Kidney (tissue), 13 donors: ENCODE measurements at regions not wholly inside any gene's neighbourhood (a gene's known extent, or its start where the extent isn't known, plus 50 kb on each side); places are given as distances from the start of the nearest gene placed in this dataset.

Experiments used
- DNase-seq, 5 donors: peaks; one replicate each; pipeline ENCODE4 v3.0.0-alpha.2; 2013 to 2020
- FAIRE-seq: peaks from 2 replicates; lab custom pipeline; 2012; peaks lifted over from hg19 to GRCh38; lab: Jason Lieb, UNC
- H3K27ac ChIP-seq, 2 donors: one replicate each; pipeline ENCODE4 v1.7.0; 2013; ENCODE audit warnings: low read depth in 2 of 2, low read length in 2 of 2, inconsistent platforms in 1 of 2
- H3K27me3 ChIP-seq: one replicate; pipeline ENCODE4 v1.7.1; 2013; ENCODE audit warnings: low read length, inconsistent platforms; ENCODE audit not compliant: control insufficient read depth, insufficient read depth
- H3K36me3 ChIP-seq, 3 donors: one replicate each; pipeline versions ENCODE4 v1.7.0 to v1.7.1; 2013; ENCODE audit warnings: low read length in 3 of 3, control low read depth in 1 of 3, inconsistent platforms in 1 of 3; ENCODE audit not compliant: insufficient read depth in 3 of 3, control insufficient read depth in 2 of 3
- H3K4me1 ChIP-seq, 3 donors: one replicate each; pipeline versions ENCODE4 v1.7.0 to v1.7.1; 2013; ENCODE audit warnings: low read length in 3 of 3, inconsistent platforms in 1 of 3, low read depth in 1 of 3; ENCODE audit not compliant: control insufficient read depth in 2 of 3, insufficient read depth in 2 of 3
- H3K4me3 ChIP-seq, 3 donors: one replicate each; pipeline versions ENCODE4 v1.7.0 to v1.8.1; 2013; ENCODE audit warnings: low read length in 3 of 3, control low read depth in 1 of 3, inconsistent platforms in 1 of 3
- H3K9ac ChIP-seq, 3 donors: one replicate each; pipeline versions ENCODE4 v1.7.0 to v1.7.1; 2013; ENCODE audit warnings: low read length in 3 of 3, control low read depth in 1 of 3, inconsistent platforms in 1 of 3
- H3K9me3 ChIP-seq, 3 donors: one replicate each; pipeline versions ENCODE4 v1.7.0 to v1.7.1; 2013; ENCODE audit warnings: low read length in 3 of 3, control low read depth in 1 of 3, inconsistent platforms in 1 of 3; ENCODE audit not compliant: control insufficient read depth in 2 of 3, insufficient read depth in 1 of 3
- intact Hi-C: fragments of 100-400 bp; cut with DNase I; formaldehyde crosslinking; loops from one replicate; pipeline ENCODE4 v1.11.1; 2022
- TF ChIP-seq, protein P1 (sequence below): IDR thresholded peaks from 3 replicates; pipeline ENCODE4 v1.5.1; 2012; ENCODE audit warnings: mild to moderate bottlenecking, moderate library complexity, borderline replicate concordance; ENCODE audit not compliant: insufficient read depth; ENCODE audit errors: extremely low read depth
- donor health status: control.
- donor health status: control.
- donor health status: control.
- donor health status: control.
- donor health status: control.
- donor health status: DM: yes; HTN: yes; CAD: no.
- donor health status: Normal renal cell carcinoma (clear cell type).

DNA sequence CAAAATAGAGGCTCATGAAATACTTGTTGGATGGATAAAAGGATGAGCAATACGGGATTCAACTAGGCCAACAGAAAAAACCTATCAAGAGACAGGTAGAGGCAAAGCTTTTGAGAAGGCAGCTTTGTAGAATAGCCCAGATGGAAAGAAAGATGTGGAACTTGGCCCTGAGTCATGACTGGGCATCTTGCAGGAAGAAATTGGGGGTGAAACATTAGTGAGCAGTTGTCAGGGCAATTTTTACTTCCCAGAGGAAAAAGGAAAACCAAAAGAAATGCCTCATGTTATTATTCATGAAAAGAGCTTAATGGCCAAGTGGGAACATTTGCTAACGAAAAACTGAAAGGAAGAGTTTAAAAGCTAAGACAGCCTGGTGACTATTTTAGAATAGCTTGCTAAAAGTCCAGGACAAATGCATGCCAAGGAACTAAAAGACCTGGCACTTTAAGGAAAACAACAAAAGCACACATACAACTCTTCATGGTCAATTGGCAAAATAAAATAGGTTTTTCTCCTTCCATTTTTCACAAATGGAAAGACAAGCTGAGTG lies 180.1 kb downstream of the HS3ST3A1 start:
- Histone ChIP-seq H3K4me3 (no peak overlapping the region), H3K27me3 (no peaks in the 10 kb centered on the region), H3K9ac (no peak overlapping the region), H3K36me3 (no peaks in the 10 kb centered on the region), H3K27ac (no peak overlapping the region), H3K4me1 (no peaks in the 10 kb centered on the region), H3K9me3 (no peaks in the 10 kb centered on the region)
- FAIRE-seq = no peak
- TF ChIP-seq, protein P1, sequence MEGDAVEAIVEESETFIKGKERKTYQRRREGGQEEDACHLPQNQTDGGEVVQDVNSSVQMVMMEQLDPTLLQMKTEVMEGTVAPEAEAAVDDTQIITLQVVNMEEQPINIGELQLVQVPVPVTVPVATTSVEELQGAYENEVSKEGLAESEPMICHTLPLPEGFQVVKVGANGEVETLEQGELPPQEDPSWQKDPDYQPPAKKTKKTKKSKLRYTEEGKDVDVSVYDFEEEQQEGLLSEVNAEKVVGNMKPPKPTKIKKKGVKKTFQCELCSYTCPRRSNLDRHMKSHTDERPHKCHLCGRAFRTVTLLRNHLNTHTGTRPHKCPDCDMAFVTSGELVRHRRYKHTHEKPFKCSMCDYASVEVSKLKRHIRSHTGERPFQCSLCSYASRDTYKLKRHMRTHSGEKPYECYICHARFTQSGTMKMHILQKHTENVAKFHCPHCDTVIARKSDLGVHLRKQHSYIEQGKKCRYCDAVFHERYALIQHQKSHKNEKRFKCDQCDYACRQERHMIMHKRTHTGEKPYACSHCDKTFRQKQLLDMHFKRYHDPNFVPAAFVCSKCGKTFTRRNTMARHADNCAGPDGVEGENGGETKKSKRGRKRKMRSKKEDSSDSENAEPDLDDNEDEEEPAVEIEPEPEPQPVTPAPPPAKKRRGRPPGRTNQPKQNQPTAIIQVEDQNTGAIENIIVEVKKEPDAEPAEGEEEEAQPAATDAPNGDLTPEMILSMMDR = no peak
- intact Hi-C loops = no loop called here
- no peak for DNase-seq

DNA sequence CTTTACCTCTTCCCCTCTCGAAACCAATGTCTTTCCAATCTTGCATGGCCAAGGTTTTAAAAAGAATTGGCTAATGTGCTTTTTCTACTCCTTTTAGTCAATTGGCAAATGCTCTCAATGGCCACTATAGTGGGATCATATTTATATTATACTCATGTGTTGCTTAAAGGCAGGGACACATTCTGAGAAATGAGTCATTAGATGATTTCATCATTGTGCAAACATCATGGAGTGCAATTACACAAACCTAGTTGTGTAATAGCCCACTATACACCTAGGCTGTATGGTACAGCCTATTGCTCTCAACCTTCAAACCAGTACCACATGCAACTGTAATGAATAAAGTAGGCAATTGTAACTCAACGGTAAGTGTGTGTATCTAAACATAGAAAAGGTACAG lies 180.9 kb downstream of the HS3ST3A1 start:
- DNase-seq (no peak), FAIRE-seq (no peak)
- H3K27me3 ChIP-seq = no peaks in the 10 kb centered on the region
- no peak overlapping the region for H3K9ac ChIP-seq
- H3K4me1 ChIP-seq = no peaks in the 10 kb centered on the region
- no peaks in the 10 kb centered on the region for H3K9me3 ChIP-seq
- intact Hi-C loops = no loop called here
- TF ChIP-seq, protein P1 = no peak
- no peak overlapping the region for H3K4me3 ChIP-seq
- H3K27ac ChIP-seq = no peak overlapping the region
- H3K36me3 ChIP-seq = no peaks in the 10 kb centered on the region

DNA sequence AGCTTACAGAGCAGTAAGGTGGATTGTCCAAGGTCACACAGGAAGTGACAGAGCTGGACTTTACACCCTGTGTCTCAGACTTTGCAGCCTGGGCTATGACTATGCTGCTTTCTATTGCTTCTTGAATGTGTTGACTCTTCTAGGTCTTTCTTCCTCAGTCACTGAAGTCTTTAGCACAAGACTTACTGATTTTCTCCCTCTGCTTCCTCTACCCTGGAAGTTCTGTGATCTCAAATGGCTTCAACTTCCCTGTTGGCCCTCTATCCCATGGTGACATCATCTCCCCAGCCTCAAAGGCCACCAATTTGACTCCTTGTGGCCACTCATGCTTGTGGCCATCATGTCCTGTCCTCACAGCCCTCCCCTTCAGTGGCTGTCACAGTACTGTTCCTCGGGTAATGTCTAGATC lies 181.3 kb downstream of the HS3ST3A1 start:
- DNase-seq (no peak), FAIRE-seq (no peak)
- H3K4me3 ChIP-seq = no peak overlapping the region
- no peaks in the 10 kb centered on the region for H3K36me3 ChIP-seq
- H3K4me1 ChIP-seq = no peaks in the 10 kb centered on the region
- intact Hi-C loops = no loop called here
- H3K9me3 ChIP-seq = no peaks in the 10 kb centered on the region
- TF ChIP-seq, protein P1 = no peak
- H3K27me3 ChIP-seq = no peaks in the 10 kb centered on the region
- H3K9ac ChIP-seq = no peak overlapping the region
- H3K27ac ChIP-seq = no peak overlapping the region

DNA sequence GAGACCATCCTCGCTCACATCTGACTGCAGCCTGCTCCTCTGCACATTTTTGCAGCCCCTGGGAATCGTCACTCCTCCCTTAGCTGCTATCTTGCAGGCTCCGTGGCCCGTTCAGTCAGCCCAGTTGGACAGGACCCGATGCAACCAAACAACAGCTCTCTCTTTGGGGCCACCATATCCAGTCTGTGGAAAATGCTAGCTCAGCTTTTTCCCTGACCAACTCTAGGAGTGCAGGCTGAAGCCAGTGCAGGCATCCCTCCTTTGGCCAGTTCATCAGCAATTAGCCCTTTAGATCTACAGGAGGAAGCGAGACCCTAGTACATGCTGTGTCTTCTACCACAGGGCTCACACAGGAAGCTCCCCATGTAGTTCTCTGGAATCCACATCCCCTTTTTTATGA lies 182.1 kb downstream of the HS3ST3A1 start:
- no peaks in the 10 kb centered on the region for H3K36me3 ChIP-seq
- H3K9me3 ChIP-seq = no peaks in the 10 kb centered on the region
- FAIRE-seq (no peak), DNase-seq (no peak)
- no peak overlapping the region for H3K4me3 ChIP-seq
- no peaks in the 10 kb centered on the region for H3K4me1 ChIP-seq
- TF ChIP-seq, protein P1 = no peak
- intact Hi-C loops = no loop called here
- no peaks in the 10 kb centered on the region for H3K27me3 ChIP-seq
- no peak overlapping the region for H3K27ac ChIP-seq
- no peak overlapping the region for H3K9ac ChIP-seq
